ENCODE measurements at regions not wholly inside any gene's neighbourhood (a gene's known extent, or its start where the extent isn't known, plus 50 kb on each side); places are given as distances from the start of the nearest gene placed in this dataset.
"Not testable (repeated sequence)": the region's sequence is repeated elsewhere in the genome, so short reads cannot be mapped to it uniquely, and the experiment has no call there.

GRCh38 chr2:90288396-90288795, 1596.9 kb downstream of the RPIA start:
- H3K36me3 ChIP-seq (ENCODE audit: insufficient read depth, low read length); H4K20me1 ChIP-seq (ENCODE audit: insufficient read depth, low read length, poor library complexity, severe bottlenecking); H3K9me3 ChIP-seq (ENCODE audit: insufficient read depth, low read depth, low read length); H2AFZ ChIP-seq (ENCODE audit: low read length); H3F3A ChIP-seq (ENCODE audit: low read depth); H3K79me2 ChIP-seq (ENCODE audit: insufficient read depth, low read length); H3K4me3 ChIP-seq (ENCODE audit: low read length, poor library complexity, severe bottlenecking); H3K4me1 ChIP-seq (ENCODE audit: insufficient read depth, low read length, poor library complexity, severe bottlenecking); H3K27me3 ChIP-seq (ENCODE audit: insufficient read depth, low read length, poor library complexity, severe bottlenecking); H3K9ac ChIP-seq (ENCODE audit: low read depth, low read length, poor library complexity, severe bottlenecking); H3K9me2 ChIP-seq (replicated peaks; ENCODE audit: low read depth, low read length); H3K4me2 ChIP-seq (ENCODE audit: low read depth, low read length, poor library complexity, severe bottlenecking): not testable (repeated sequence)

GRCh38 chr2:90289291-90289980, 1598.0 kb downstream of the RPIA start:
- not testable (repeated sequence) for H3K79me2 ChIP-seq (ENCODE audit: insufficient read depth, low read length); H3K9me2 ChIP-seq (replicated peaks; ENCODE audit: low read depth, low read length); H3K4me3 ChIP-seq (ENCODE audit: low read length, poor library complexity, severe bottlenecking); H3K36me3 ChIP-seq (ENCODE audit: insufficient read depth, low read length); H3K9ac ChIP-seq (ENCODE audit: low read depth, low read length, poor library complexity, severe bottlenecking); H3K4me2 ChIP-seq (ENCODE audit: low read depth, low read length, poor library complexity, severe bottlenecking); H2AFZ ChIP-seq (ENCODE audit: low read length); H4K20me1 ChIP-seq (ENCODE audit: insufficient read depth, low read length, poor library complexity, severe bottlenecking); H3K4me1 ChIP-seq (ENCODE audit: insufficient read depth, low read length, poor library complexity, severe bottlenecking); H3K27me3 ChIP-seq (ENCODE audit: insufficient read depth, low read length, poor library complexity, severe bottlenecking); H3K9me3 ChIP-seq (ENCODE audit: insufficient read depth, low read depth, low read length); H3F3A ChIP-seq (ENCODE audit: low read depth)

DNA sequence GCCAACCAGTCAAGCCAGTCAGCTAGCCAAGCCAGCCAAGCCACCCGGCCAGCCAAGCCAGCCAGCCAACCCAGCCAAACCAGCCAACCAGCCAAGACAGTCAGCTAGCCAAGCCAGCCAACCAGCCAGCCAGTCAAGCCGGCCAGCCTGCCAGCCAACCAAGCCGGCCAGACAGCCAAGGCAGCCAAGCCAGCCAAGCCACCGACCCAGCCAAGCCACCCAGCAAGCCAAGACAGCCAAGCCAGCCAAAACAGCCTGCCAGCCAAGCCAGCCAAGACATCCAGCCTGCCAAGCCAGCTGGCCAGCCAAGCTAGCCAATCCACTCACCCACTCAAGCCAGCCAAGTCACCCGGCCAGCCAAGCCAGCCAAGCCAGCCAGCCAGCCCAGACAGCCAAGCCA, 1599.2 kb downstream of the RPIA start:
- H3K9me3 ChIP-seq (ENCODE audit: insufficient read depth, low read depth, low read length); H3K4me1 ChIP-seq (ENCODE audit: insufficient read depth, low read length, poor library complexity, severe bottlenecking); H3F3A ChIP-seq (ENCODE audit: low read depth); H4K20me1 ChIP-seq (ENCODE audit: insufficient read depth, low read length, poor library complexity, severe bottlenecking); H3K9me2 ChIP-seq (replicated peaks; ENCODE audit: low read depth, low read length); H3K79me2 ChIP-seq (ENCODE audit: insufficient read depth, low read length); H3K9ac ChIP-seq (ENCODE audit: low read depth, low read length, poor library complexity, severe bottlenecking); H3K36me3 ChIP-seq (ENCODE audit: insufficient read depth, low read length); H3K4me3 ChIP-seq (ENCODE audit: low read length, poor library complexity, severe bottlenecking); H3K4me2 ChIP-seq (ENCODE audit: low read depth, low read length, poor library complexity, severe bottlenecking); H3K27me3 ChIP-seq (ENCODE audit: insufficient read depth, low read length, poor library complexity, severe bottlenecking); H2AFZ ChIP-seq (ENCODE audit: low read length): not testable (repeated sequence)

GRCh38 chr2:90291168-90291883, 1599.9 kb downstream of the RPIA start:
- not testable (repeated sequence) for H3K79me2 ChIP-seq (ENCODE audit: insufficient read depth, low read length); H3K36me3 ChIP-seq (ENCODE audit: insufficient read depth, low read length); H3K4me2 ChIP-seq (ENCODE audit: low read depth, low read length, poor library complexity, severe bottlenecking); H3K27me3 ChIP-seq (ENCODE audit: insufficient read depth, low read length, poor library complexity, severe bottlenecking); H3K4me3 ChIP-seq (ENCODE audit: low read length, poor library complexity, severe bottlenecking); H3K9ac ChIP-seq (ENCODE audit: low read depth, low read length, poor library complexity, severe bottlenecking); H2AFZ ChIP-seq (ENCODE audit: low read length); H3F3A ChIP-seq (ENCODE audit: low read depth); H3K4me1 ChIP-seq (ENCODE audit: insufficient read depth, low read length, poor library complexity, severe bottlenecking); H3K9me3 ChIP-seq (ENCODE audit: insufficient read depth, low read depth, low read length); H4K20me1 ChIP-seq (ENCODE audit: insufficient read depth, low read length, poor library complexity, severe bottlenecking); H3K9me2 ChIP-seq (replicated peaks; ENCODE audit: low read depth, low read length)

GRCh38 chr2:90291934-90292333, 1600.5 kb downstream of the RPIA start:
- not testable (repeated sequence) for H3K4me3 ChIP-seq (ENCODE audit: low read length, poor library complexity, severe bottlenecking)

DNA sequence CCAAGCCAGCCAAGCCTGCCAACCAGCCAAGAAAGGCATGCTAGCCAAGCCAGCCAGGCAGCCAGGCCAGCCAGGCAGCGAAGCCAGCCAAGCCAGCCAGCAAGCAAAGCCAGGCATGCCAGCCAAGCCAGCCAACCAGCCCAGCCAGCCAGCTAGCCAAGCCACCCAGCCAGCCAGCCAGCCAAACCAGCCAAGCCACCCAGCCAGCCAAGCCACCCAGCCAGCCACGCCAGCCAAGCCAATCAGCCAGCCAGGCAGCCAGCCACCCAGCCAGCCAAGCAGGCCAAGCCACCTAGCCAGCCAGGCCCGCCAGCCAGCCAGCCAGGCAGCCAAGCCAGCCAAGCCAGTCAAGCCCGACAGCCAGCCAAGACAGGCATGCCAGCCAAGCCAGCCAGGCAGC, 1601.0 kb downstream of the RPIA start:
- not testable (repeated sequence) for H4K20me1 ChIP-seq (ENCODE audit: insufficient read depth, low read length, poor library complexity, severe bottlenecking); H3K4me3 ChIP-seq (ENCODE audit: low read length, poor library complexity, severe bottlenecking); H2AFZ ChIP-seq (ENCODE audit: low read length)

More at GRCh38 chr2:90291934-90292333, 1600.5 kb downstream of the RPIA start:
- not testable (repeated sequence) for H3K4me2 ChIP-seq (ENCODE audit: low read depth, low read length, poor library complexity, severe bottlenecking); H3K9me2 ChIP-seq (replicated peaks; ENCODE audit: low read depth, low read length); H3K36me3 ChIP-seq (ENCODE audit: insufficient read depth, low read length); H2AFZ ChIP-seq (ENCODE audit: low read length); H3K9me3 ChIP-seq (ENCODE audit: insufficient read depth, low read depth, low read length); H3F3A ChIP-seq (ENCODE audit: low read depth); H3K27me3 ChIP-seq (ENCODE audit: insufficient read depth, low read length, poor library complexity, severe bottlenecking); H3K4me1 ChIP-seq (ENCODE audit: insufficient read depth, low read length, poor library complexity, severe bottlenecking); H4K20me1 ChIP-seq (ENCODE audit: insufficient read depth, low read length, poor library complexity, severe bottlenecking); H3K9ac ChIP-seq (ENCODE audit: low read depth, low read length, poor library complexity, severe bottlenecking); H3K79me2 ChIP-seq (ENCODE audit: insufficient read depth, low read length)

GRCh38 chr2:90293224-90293623, 1601.8 kb downstream of the RPIA start:
- H3K9me2 ChIP-seq (replicated peaks; ENCODE audit: low read depth, low read length) = not testable (repeated sequence)

More for the DNA sequence above, 1601.0 kb downstream of the RPIA start:
- H3K4me2 ChIP-seq (ENCODE audit: low read depth, low read length, poor library complexity, severe bottlenecking); H3K9ac ChIP-seq (ENCODE audit: low read depth, low read length, poor library complexity, severe bottlenecking); H3K36me3 ChIP-seq (ENCODE audit: insufficient read depth, low read length); H3K27me3 ChIP-seq (ENCODE audit: insufficient read depth, low read length, poor library complexity, severe bottlenecking); H3K79me2 ChIP-seq (ENCODE audit: insufficient read depth, low read length); H3K4me1 ChIP-seq (ENCODE audit: insufficient read depth, low read length, poor library complexity, severe bottlenecking); H3K9me3 ChIP-seq (ENCODE audit: insufficient read depth, low read depth, low read length); H3F3A ChIP-seq (ENCODE audit: low read depth); H3K9me2 ChIP-seq (replicated peaks; ENCODE audit: low read depth, low read length): not testable (repeated sequence)

More at GRCh38 chr2:90293224-90293623, 1601.8 kb downstream of the RPIA start:
- H3K79me2 ChIP-seq (ENCODE audit: insufficient read depth, low read length); H3K9ac ChIP-seq (ENCODE audit: low read depth, low read length, poor library complexity, severe bottlenecking); H3K9me3 ChIP-seq (ENCODE audit: insufficient read depth, low read depth, low read length); H3K4me3 ChIP-seq (ENCODE audit: low read length, poor library complexity, severe bottlenecking); H3K36me3 ChIP-seq (ENCODE audit: insufficient read depth, low read length); H3F3A ChIP-seq (ENCODE audit: low read depth); H3K4me1 ChIP-seq (ENCODE audit: insufficient read depth, low read length, poor library complexity, severe bottlenecking); H4K20me1 ChIP-seq (ENCODE audit: insufficient read depth, low read length, poor library complexity, severe bottlenecking); H3K27me3 ChIP-seq (ENCODE audit: insufficient read depth, low read length, poor library complexity, severe bottlenecking); H2AFZ ChIP-seq (ENCODE audit: low read length); H3K4me2 ChIP-seq (ENCODE audit: low read depth, low read length, poor library complexity, severe bottlenecking): not testable (repeated sequence)
